GM23338 (cell line): ENCODE measurements at regions not wholly inside any gene's neighbourhood (a gene's known extent, or its start where the extent isn't known, plus 50 kb on each side); places are given as distances from the start of the nearest gene placed in this dataset.

ENCODE experiments used
- ATAC-seq: fragments of 200-7000 bp; cut with Tn5 transposase; 3 replicates; pipeline ENCODE4 v1.9.1; 2020
- DNase-seq: peaks from one replicate; pipeline ENCODE4 v3.0.0-alpha.2; 2015; ENCODE audit warnings: low spot score
- H2AFZ ChIP-seq: fragments of 200-600 bp; sonication (generic); 2 replicates; pipeline ENCODE4 v1.8.0; 2016; ENCODE audit warnings: antibody characterized with exemption, mild to moderate bottlenecking, moderate library complexity
- H3F3A ChIP-seq: fragments of 200-600 bp; sonication (generic); replicated peaks from 2 replicates; pipeline ENCODE4 v1.8.0; 2017; ENCODE audit warnings: antibody characterized with exemption, mixed run types, low read depth
- H3K27ac ChIP-seq: fragments of 200-600 bp; sonication (generic); 2 replicates; pipeline ENCODE4 v1.6.1; 2016; ENCODE audit warnings: low read depth
- H3K27me3 ChIP-seq: fragments of 200-600 bp; sonication (generic); 2 replicates; pipeline ENCODE4 v1.8.0; 2016; ENCODE audit warnings: mild to moderate bottlenecking, mixed run types, moderate library complexity; ENCODE audit not compliant: insufficient read depth
- H3K36me3 ChIP-seq: fragments of 200-600 bp; sonication (generic); 2 replicates; pipeline ENCODE4 v1.8.0; 2016; ENCODE audit warnings: mild to moderate bottlenecking; ENCODE audit not compliant: insufficient read depth
- H3K4me1 ChIP-seq: fragments of 200-600 bp; sonication (generic); 2 replicates; pipeline ENCODE4 v1.8.0; 2016; ENCODE audit warnings: mild to moderate bottlenecking, moderate library complexity; ENCODE audit not compliant: insufficient read depth
- H3K4me2 ChIP-seq: fragments of 200-600 bp; sonication (generic); 2 replicates; pipeline ENCODE4 v1.7.1; 2017; ENCODE audit warnings: mixed run types
- H3K4me3 ChIP-seq: fragments of 200-600 bp; sonication (generic); 2 replicates; pipeline ENCODE4 v1.6.1; 2016; ENCODE audit warnings: mixed run types
- H3K79me2 ChIP-seq: fragments of 200-600 bp; sonication (generic); replicated peaks from 2 replicates; pipeline ENCODE4 v1.8.0; 2017; ENCODE audit warnings: mild to moderate bottlenecking; ENCODE audit not compliant: insufficient read depth
- H3K9me2 ChIP-seq: fragments of 200-600 bp; sonication (generic); 2 replicates; pipeline ENCODE4 v1.8.0; 2017; ENCODE audit not compliant: insufficient read depth
- H4K20me1 ChIP-seq: fragments of 200-600 bp; sonication (generic); replicated peaks from 2 replicates; pipeline ENCODE4 v1.8.0; 2017; ENCODE audit warnings: mild to moderate bottlenecking; ENCODE audit not compliant: insufficient read depth
- H3K27ac Mint-ChIP-seq: 2 replicates; pipeline ENCODE4 v1.8.0; 2020; ENCODE audit warnings: inconsistent platforms, mild to moderate bottlenecking, moderate library complexity, mixed read lengths
- H3K27me3 Mint-ChIP-seq: 3 replicates; pipeline ENCODE4 v1.8.0; 2022; ENCODE audit warnings: low read depth, mild to moderate bottlenecking, moderate library complexity, mixed read lengths, inconsistent platforms; ENCODE audit not compliant: insufficient read depth, poor library complexity
- H3K36me3 Mint-ChIP-seq: 3 replicates; pipeline ENCODE4 v1.8.0; 2021; ENCODE audit warnings: low read depth, mild to moderate bottlenecking, inconsistent platforms, moderate library complexity, mixed read lengths
- H3K4me1 Mint-ChIP-seq: 3 replicates; pipeline ENCODE4 v1.8.0; 2020; ENCODE audit warnings: mild to moderate bottlenecking, inconsistent platforms, mixed read lengths
- H3K4me3 Mint-ChIP-seq: 3 replicates; pipeline ENCODE4 v1.8.0; 2021; ENCODE audit warnings: moderate library complexity, mild to moderate bottlenecking, inconsistent platforms, mixed read lengths
- H3K9me3 Mint-ChIP-seq: 3 replicates; pipeline ENCODE4 v1.8.0; 2020; ENCODE audit warnings: moderate library complexity, mild to moderate bottlenecking, inconsistent platforms, mixed read lengths
- CREB1 ChIP-seq: fragments of 250-450 bp; sonication (Bioruptor Pico); IDR thresholded peaks from 2 replicates; pipeline ENCODE4 v1.5.0; 2020; ENCODE audit warnings: low read depth, mild to moderate bottlenecking, moderate library complexity
- ETS1 ChIP-seq: IDR thresholded peaks from 2 replicates; pipeline ENCODE4 v1.6.1; 2016; ENCODE audit warnings: antibody characterized with exemption
- EZH2 ChIP-seq: fragments of 200-600 bp; sonication (generic); IDR thresholded peaks from one replicate; pipeline ENCODE4 v1.8.0; 2017; ENCODE audit warnings: antibody characterized with exemption, mild to moderate bottlenecking, low read depth; ENCODE audit not compliant: unreplicated experiment
- POLR2AphosphoS5 ChIP-seq: IDR thresholded peaks from 2 replicates; pipeline ENCODE4 v1.6.1; 2016; ENCODE audit warnings: antibody characterized with exemption, low read depth
- STAT1 ChIP-seq: IDR thresholded peaks from one replicate; pipeline ENCODE4 v1.6.1; 2016; ENCODE audit warnings: antibody characterized with exemption; ENCODE audit not compliant: unreplicated experiment
- ZNF114 ChIP-seq: fragments of 250-450 bp; sonication (Bioruptor Pico); IDR thresholded peaks from 2 replicates; pipeline ENCODE4 v1.5.0; 2020; ENCODE audit warnings: mild to moderate bottlenecking, moderate library complexity
- ZNF331 ChIP-seq: fragments of 250-450 bp; sonication (Bioruptor Pico); IDR thresholded peaks from 2 replicates; pipeline ENCODE4 v1.5.0; 2020; ENCODE audit warnings: low read depth, mild to moderate bottlenecking, moderate library complexity
- ZNF462 ChIP-seq: fragments of 250-450 bp; sonication (Bioruptor Pico); IDR thresholded peaks from 2 replicates; pipeline ENCODE4 v1.5.0; 2020; ENCODE audit warnings: mild to moderate bottlenecking, moderate library complexity

- no peaks in the 10 kb centered on the region for H3K9me3 Mint-ChIP-seq
- DNase-seq (no peak), ATAC-seq (no peak)
- no peaks in the 10 kb centered on the region for H3K36me3 Mint-ChIP-seq
- Histone ChIP-seq H3K27me3 (no peaks in the 10 kb centered on the region), H2AFZ (no peak overlapping the region), H3K4me3 (no peak overlapping the region), H3K4me1 (no peaks in the 10 kb centered on the region), H4K20me1 (no peaks in the 10 kb centered on the region), H3F3A (no peaks in the 10 kb centered on the region), H3K36me3 (no peaks in the 10 kb centered on the region), H3K79me2 (no peaks in the 10 kb centered on the region), H3K27ac (no peak overlapping the region), H3K4me2 (no peak overlapping the region), H3K9me2 (peaks cover 5% of the 10 kb centered on the region; the same call in 1 of the 2 replicates)
- H3K4me1 Mint-ChIP-seq = no peaks in the 10 kb centered on the region
- no peak overlapping the region for H3K4me3 Mint-ChIP-seq
- no peak for TF ChIP-seq ZNF331
- TF ChIP-seq STAT1 = no peak
- TF ChIP-seq POLR2AphosphoS5 = no peak
- no peak for TF ChIP-seq EZH2
- no peak for TF ChIP-seq ZNF114 (CRISPR knock-in tag)
- TF ChIP-seq ETS1 = no peak
- no peak for TF ChIP-seq CREB1 (CRISPR knock-in tag)
- TF ChIP-seq ZNF462 (CRISPR knock-in tag) = no peak
- peaks cover 3% of the 10 kb centered on the region for H3K27me3 Mint-ChIP-seq
- no peak overlapping the region for H3K27ac Mint-ChIP-seq
These were observed 193.4 kb upstream of the PKN2 start for GRCh38 chr1:88490676-88491075.
